ENCODE measurements at regions not wholly inside any gene's neighbourhood (a gene's known extent, or its start where the extent isn't known, plus 50 kb on each side); places are given as distances from the start of the nearest gene placed in this dataset.

GRCh38 chr7:94324380-94325121, 70.1 kb upstream of the COL1A2 start:
- Mint-ChIP-seq H3K4me1 (ENCODE audit: low read depth) (no peaks in the 10 kb centered on the region), H3K9me3 (peaks cover 25% of the 10 kb centered on the region), H3K36me3 (ENCODE audit: low read depth) (no peaks in the 10 kb centered on the region), H3K27ac (no peak overlapping the region), H3K4me3 (ENCODE audit: low read depth) (no peak overlapping the region), H3K27me3 (ENCODE audit: low read depth) (no peaks in the 10 kb centered on the region)
- intact Hi-C loops (cut with micrococcal nuclease) = no loop called here
- no peak for DNase-seq (ENCODE audit: low spot score)

- H3K27me3 Mint-ChIP-seq (ENCODE audit: low read depth) = no peaks in the 10 kb centered on the region
- H3K27ac Mint-ChIP-seq = no peak overlapping the region
- H3K9me3 Mint-ChIP-seq = peaks cover 21% of the 10 kb centered on the region
- intact Hi-C loops (cut with micrococcal nuclease) = no loop called here
- H3K4me1 Mint-ChIP-seq (ENCODE audit: low read depth) = no peaks in the 10 kb centered on the region
- DNase-seq (ENCODE audit: low spot score) = no peak
- no peak overlapping the region for H3K4me3 Mint-ChIP-seq (ENCODE audit: low read depth)
- H3K36me3 Mint-ChIP-seq (ENCODE audit: low read depth) = no peaks in the 10 kb centered on the region
These were observed 69.6 kb upstream of the COL1A2 start for GRCh38 chr7:94325122-94325475.

GRCh38 chr7:94330269-94331020, 64.2 kb upstream of the COL1A2 start:
- Mint-ChIP-seq H3K27ac (no peak overlapping the region), H3K4me3 (ENCODE audit: low read depth) (no peak overlapping the region), H3K4me1 (ENCODE audit: low read depth) (no peaks in the 10 kb centered on the region), H3K27me3 (ENCODE audit: low read depth) (no peaks in the 10 kb centered on the region), H3K36me3 (ENCODE audit: low read depth) (no peaks in the 10 kb centered on the region), H3K9me3 (peaks cover 9% of the 10 kb centered on the region)
- intact Hi-C loops (cut with micrococcal nuclease) = no loop called here
- DNase-seq (ENCODE audit: low spot score) = no peak

- H3K4me1 Mint-ChIP-seq (ENCODE audit: low read depth) = no peaks in the 10 kb centered on the region
- intact Hi-C loops (cut with micrococcal nuclease) = no loop called here
- no peak for DNase-seq (ENCODE audit: low spot score)
- no peaks in the 10 kb centered on the region for H3K36me3 Mint-ChIP-seq (ENCODE audit: low read depth)
- no peak overlapping the region for H3K27ac Mint-ChIP-seq
- H3K4me3 Mint-ChIP-seq (ENCODE audit: low read depth) = no peak overlapping the region
- H3K9me3 Mint-ChIP-seq = no peaks in the 10 kb centered on the region
- no peaks in the 10 kb centered on the region for H3K27me3 Mint-ChIP-seq (ENCODE audit: low read depth)
These were observed 62.1 kb upstream of the COL1A2 start for GRCh38 chr7:94332571-94332970.

GRCh38 chr7:94333810-94334209, 60.9 kb upstream of the COL1A2 start:
- no peaks in the 10 kb centered on the region for H3K4me1 Mint-ChIP-seq (ENCODE audit: low read depth)
- no peak for DNase-seq (ENCODE audit: low spot score)
- no peaks in the 10 kb centered on the region for H3K27me3 Mint-ChIP-seq (ENCODE audit: low read depth)
- intact Hi-C loops (cut with micrococcal nuclease) = no loop called here
- no peak overlapping the region for H3K27ac Mint-ChIP-seq
- no peaks in the 10 kb centered on the region for H3K36me3 Mint-ChIP-seq (ENCODE audit: low read depth)
- H3K9me3 Mint-ChIP-seq = no peaks in the 10 kb centered on the region
- no peak overlapping the region for H3K4me3 Mint-ChIP-seq (ENCODE audit: low read depth)

- intact Hi-C loops (cut with micrococcal nuclease) = no loop called here
- peaks cover 4% of the 10 kb centered on the region for H3K4me1 Mint-ChIP-seq (ENCODE audit: low read depth)
These were observed 59.1 kb upstream of the COL1A2 start for GRCh38 chr7:94335586-94335985.

GRCh38 chr7:94336009-94336408, 58.7 kb upstream of the COL1A2 start:
- H3K4me1 Mint-ChIP-seq (ENCODE audit: low read depth) = peaks cover 4% of the 10 kb centered on the region
- no peak for DNase-seq (ENCODE audit: low spot score)
- H3K4me3 Mint-ChIP-seq (ENCODE audit: low read depth) = no peak overlapping the region
- H3K36me3 Mint-ChIP-seq (ENCODE audit: low read depth) = no peaks in the 10 kb centered on the region
- intact Hi-C loops (cut with micrococcal nuclease) = no loop called here
- H3K27ac Mint-ChIP-seq = no peak overlapping the region
- H3K27me3 Mint-ChIP-seq (ENCODE audit: low read depth) = no peaks in the 10 kb centered on the region
- H3K9me3 Mint-ChIP-seq = no peaks in the 10 kb centered on the region

More at GRCh38 chr7:94335586-94335985, 59.1 kb upstream of the COL1A2 start:
- Mint-ChIP-seq H3K9me3 (no peaks in the 10 kb centered on the region), H3K4me3 (ENCODE audit: low read depth) (no peak overlapping the region), H3K27me3 (ENCODE audit: low read depth) (no peaks in the 10 kb centered on the region), H3K27ac (no peak overlapping the region), H3K36me3 (ENCODE audit: low read depth) (no peaks in the 10 kb centered on the region)
- DNase-seq (ENCODE audit: low spot score) = no peak

GRCh38 chr7:94338921-94339371, 55.7 kb upstream of the COL1A2 start:
- no peaks in the 10 kb centered on the region for H3K27me3 Mint-ChIP-seq (ENCODE audit: low read depth)
- no peak for DNase-seq (ENCODE audit: low spot score)
- H3K4me3 Mint-ChIP-seq (ENCODE audit: low read depth) = no peak overlapping the region
- no peak overlapping the region for H3K27ac Mint-ChIP-seq
- H3K9me3 Mint-ChIP-seq = no peaks in the 10 kb centered on the region
- peaks cover 4% of the 10 kb centered on the region for H3K4me1 Mint-ChIP-seq (ENCODE audit: low read depth)
- intact Hi-C loops (cut with micrococcal nuclease) = no loop called here
- no peaks in the 10 kb centered on the region for H3K36me3 Mint-ChIP-seq (ENCODE audit: low read depth)

GRCh38 chr7:94344826-94345225, 49.9 kb upstream of the COL1A2 start:
- H3K4me1 Mint-ChIP-seq (ENCODE audit: low read depth) = no peaks in the 10 kb centered on the region
- DNase-seq (ENCODE audit: low spot score) = no peak
- intact Hi-C loops (cut with micrococcal nuclease) = no loop called here
- no peaks in the 10 kb centered on the region for H3K27me3 Mint-ChIP-seq (ENCODE audit: low read depth)
- H3K27ac Mint-ChIP-seq = no peak overlapping the region
- H3K9me3 Mint-ChIP-seq = no peaks in the 10 kb centered on the region
- no peaks in the 10 kb centered on the region for H3K36me3 Mint-ChIP-seq (ENCODE audit: low read depth)
- H3K4me3 Mint-ChIP-seq (ENCODE audit: low read depth) = no peak overlapping the region
